ENCODE measurements at regions not wholly inside any gene's neighbourhood (a gene's known extent, or its start where the extent isn't known, plus 50 kb on each side); places are given as distances from the start of the nearest gene placed in this dataset.

GRCh38 chr7:136049117-136049516, 72.0 kb upstream of the MTPN start:
- no peak for DNase-seq (ENCODE audit: low read depth)
- TF ChIP-seq MYC (IDR thresholded peaks at IDR 0.05; ENCODE audit: low read depth, low read length) = no peak
- no peak for TF ChIP-seq MAX (IDR thresholded peaks at IDR 0.05; ENCODE audit: low read depth, low read length)
- no peak for TF ChIP-seq CTCF (IDR thresholded peaks at IDR 0.05; ENCODE audit: low read depth, low read length)
- no peak for TF ChIP-seq POLR2A (IDR thresholded peaks at IDR 0.05; ENCODE audit: extremely low read depth, insufficient read length)
- H3K4me3 ChIP-seq (ENCODE audit: low read depth, low read length) = no peak overlapping the region

GRCh38 chr7:136046548-136046947, 69.4 kb upstream of the MTPN start:
- H3K4me3 ChIP-seq (ENCODE audit: low read depth, low read length) = no peak overlapping the region
- no peak for DNase-seq (ENCODE audit: low read depth)
- no peak for TF ChIP-seq CTCF (IDR thresholded peaks at IDR 0.05; ENCODE audit: low read depth, low read length)
- no peak for TF ChIP-seq MYC (IDR thresholded peaks at IDR 0.05; ENCODE audit: low read depth, low read length)
- TF ChIP-seq POLR2A (IDR thresholded peaks at IDR 0.05; ENCODE audit: extremely low read depth, insufficient read length) = no peak
- TF ChIP-seq MAX (IDR thresholded peaks at IDR 0.05; ENCODE audit: low read depth, low read length) = no peak

- no peak for DNase-seq (ENCODE audit: low read depth)
- no peak for TF ChIP-seq MYC (IDR thresholded peaks at IDR 0.05; ENCODE audit: low read depth, low read length)
- no peak for TF ChIP-seq MAX (IDR thresholded peaks at IDR 0.05; ENCODE audit: low read depth, low read length)
- TF ChIP-seq POLR2A (IDR thresholded peaks at IDR 0.05; ENCODE audit: extremely low read depth, insufficient read length) = no peak
- no peak for TF ChIP-seq CTCF (IDR thresholded peaks at IDR 0.05; ENCODE audit: low read depth, low read length)
- no peak overlapping the region for H3K4me3 ChIP-seq (ENCODE audit: low read depth, low read length)
Observed at GRCh38 chr7:136045992-136046391, 68.8 kb upstream of the MTPN start.

- no peak for DNase-seq (ENCODE audit: low read depth)
- no peak overlapping the region for H3K4me3 ChIP-seq (ENCODE audit: low read depth, low read length)
- no peak for TF ChIP-seq MAX (IDR thresholded peaks at IDR 0.05; ENCODE audit: low read depth, low read length)
- TF ChIP-seq CTCF (IDR thresholded peaks at IDR 0.05; ENCODE audit: low read depth, low read length) = no peak
- no peak for TF ChIP-seq MYC (IDR thresholded peaks at IDR 0.05; ENCODE audit: low read depth, low read length)
- no peak for TF ChIP-seq POLR2A (IDR thresholded peaks at IDR 0.05; ENCODE audit: extremely low read depth, insufficient read length)
Observed at GRCh38 chr7:136045181-136045580, 68.0 kb upstream of the MTPN start.

GRCh38 chr7:136039577-136040345, 62.6 kb upstream of the MTPN start:
- no peak overlapping the region for H3K4me3 ChIP-seq (ENCODE audit: low read depth, low read length)
- no peak for TF ChIP-seq MYC (IDR thresholded peaks at IDR 0.05; ENCODE audit: low read depth, low read length)
- no peak for TF ChIP-seq POLR2A (IDR thresholded peaks at IDR 0.05; ENCODE audit: extremely low read depth, insufficient read length)
- no peak for TF ChIP-seq MAX (IDR thresholded peaks at IDR 0.05; ENCODE audit: low read depth, low read length)
- TF ChIP-seq CTCF (IDR thresholded peaks at IDR 0.05; ENCODE audit: low read depth, low read length) = no peak
- DNase-seq (ENCODE audit: low read depth) = no peak

Data from NB4 (cell line).